HCT116 (cell line): ENCODE measurements at regions not wholly inside any gene's neighbourhood (a gene's known extent, or its start where the extent isn't known, plus 50 kb on each side); places are given as distances from the start of the nearest gene placed in this dataset.

Source experiments
- CEBPB ChIP-seq: IDR thresholded peaks from 2 replicates; pipeline ENCODE4 v1.6.1; 2012; ENCODE audit warnings: low read depth
- EZH2 ChIP-seq: fragments of 200-600 bp; sonication (generic); IDR thresholded peaks from 2 replicates; pipeline ENCODE4 v1.6.1; 2017; ENCODE audit warnings: antibody characterized with exemption, mixed run types
- EZH2phosphoT487 ChIP-seq: fragments of 200-600 bp; IDR thresholded peaks from 2 replicates; pipeline ENCODE4 v1.6.1; 2018; ENCODE audit warnings: antibody characterized with exemption, borderline replicate concordance
- FOSL1 ChIP-seq: IDR thresholded peaks from 2 replicates; pipeline ENCODE4 v1.6.1; 2012; ENCODE audit warnings: low read depth
- POLR2A ChIP-seq: IDR thresholded peaks from 2 replicates; pipeline ENCODE4 v1.7.0; 2011; ENCODE audit warnings: borderline replicate concordance; ENCODE audit not compliant: insufficient read depth, insufficient read length; ENCODE audit errors: extremely low read depth
- POLR2AphosphoS5 ChIP-seq: IDR thresholded peaks from 2 replicates; pipeline ENCODE4 v1.6.1; 2011; ENCODE audit warnings: mild to moderate bottlenecking, low read depth, low read length, moderate library complexity
- RAD21 ChIP-seq: IDR thresholded peaks from 2 replicates; pipeline ENCODE4 v1.6.1; 2012; ENCODE audit warnings: low read depth, mild to moderate bottlenecking
- SP1 ChIP-seq: IDR thresholded peaks from 2 replicates; pipeline ENCODE4 v1.6.1; 2012; ENCODE audit warnings: low read depth
- TCF7L2 ChIP-seq: IDR thresholded peaks from 2 replicates; pipeline ENCODE4 v1.7.0; 2011; ENCODE audit warnings: borderline replicate concordance, inconsistent platforms; ENCODE audit not compliant: insufficient read depth, insufficient read length; ENCODE audit errors: extremely low read depth
- TF ChIP-seq, protein P1 (sequence below), 3 experiments: fragments of 200-600 bp in 1 of 3; sonication (generic) in 1 of 3; IDR thresholded peaks in 2 of 3; conservative IDR thresholded peaks in 1 of 3; 2 replicates each; pipeline ENCODE4 v1.5.1; 2012 to 2017; ENCODE audit warnings: low read depth in 2 of 3, low read length in 2 of 3, antibody characterized with exemption in 1 of 3, borderline replicate concordance in 1 of 3, control low read depth in 1 of 3, mild to moderate bottlenecking in 1 of 3, mixed read lengths in 1 of 3, mixed run types in 1 of 3, moderate library complexity in 1 of 3; ENCODE audit not compliant: insufficient read depth in 1 of 3
- TF ChIP-seq, protein P2 (sequence below): IDR thresholded peaks from 2 replicates; pipeline ENCODE4 v1.6.1; 2012; ENCODE audit warnings: low read depth
- TF ChIP-seq, protein P3 (sequence below): IDR thresholded peaks from 2 replicates; pipeline ENCODE4 v1.6.1; 2012
- TF ChIP-seq, protein P4 (sequence below): IDR thresholded peaks from 2 replicates; pipeline ENCODE4 v1.6.1; 2012

DNA sequence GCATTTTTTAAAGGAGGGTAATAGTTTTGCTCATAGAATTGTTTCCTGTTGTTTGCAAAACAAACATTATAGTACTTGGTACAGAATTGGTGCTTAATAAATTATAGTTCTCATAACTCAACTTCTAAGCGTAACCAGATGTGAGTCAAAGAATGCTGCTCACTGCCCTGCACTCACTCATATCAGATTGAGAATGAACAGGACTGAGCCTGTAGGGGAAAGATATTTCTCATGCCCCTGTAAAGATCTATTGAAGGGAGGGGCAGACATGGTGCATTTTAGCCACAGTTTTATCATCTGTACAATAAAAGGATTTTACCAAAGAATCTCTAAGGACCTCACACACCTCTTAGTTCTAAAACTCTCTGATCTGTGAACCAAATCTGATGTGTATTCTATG, 358.5 kb downstream of the SEC16B start:
- TF ChIP-seq, protein P1, sequence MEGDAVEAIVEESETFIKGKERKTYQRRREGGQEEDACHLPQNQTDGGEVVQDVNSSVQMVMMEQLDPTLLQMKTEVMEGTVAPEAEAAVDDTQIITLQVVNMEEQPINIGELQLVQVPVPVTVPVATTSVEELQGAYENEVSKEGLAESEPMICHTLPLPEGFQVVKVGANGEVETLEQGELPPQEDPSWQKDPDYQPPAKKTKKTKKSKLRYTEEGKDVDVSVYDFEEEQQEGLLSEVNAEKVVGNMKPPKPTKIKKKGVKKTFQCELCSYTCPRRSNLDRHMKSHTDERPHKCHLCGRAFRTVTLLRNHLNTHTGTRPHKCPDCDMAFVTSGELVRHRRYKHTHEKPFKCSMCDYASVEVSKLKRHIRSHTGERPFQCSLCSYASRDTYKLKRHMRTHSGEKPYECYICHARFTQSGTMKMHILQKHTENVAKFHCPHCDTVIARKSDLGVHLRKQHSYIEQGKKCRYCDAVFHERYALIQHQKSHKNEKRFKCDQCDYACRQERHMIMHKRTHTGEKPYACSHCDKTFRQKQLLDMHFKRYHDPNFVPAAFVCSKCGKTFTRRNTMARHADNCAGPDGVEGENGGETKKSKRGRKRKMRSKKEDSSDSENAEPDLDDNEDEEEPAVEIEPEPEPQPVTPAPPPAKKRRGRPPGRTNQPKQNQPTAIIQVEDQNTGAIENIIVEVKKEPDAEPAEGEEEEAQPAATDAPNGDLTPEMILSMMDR (IDR thresholded peaks at IDR 0.05 in 2 of 3, conservative IDR thresholded peaks at IDR 0.05 in 1 of 3; ENCODE audit: borderline replicate concordance in 1 of 3, insufficient read depth in 1 of 3, low read depth in 2 of 3, low read length in 2 of 3), result no peak
- TF ChIP-seq TCF7L2, result no peak
- TF ChIP-seq EZH2phosphoT487, result no peak
- no peak for TF ChIP-seq EZH2
- TF ChIP-seq, protein P2, sequence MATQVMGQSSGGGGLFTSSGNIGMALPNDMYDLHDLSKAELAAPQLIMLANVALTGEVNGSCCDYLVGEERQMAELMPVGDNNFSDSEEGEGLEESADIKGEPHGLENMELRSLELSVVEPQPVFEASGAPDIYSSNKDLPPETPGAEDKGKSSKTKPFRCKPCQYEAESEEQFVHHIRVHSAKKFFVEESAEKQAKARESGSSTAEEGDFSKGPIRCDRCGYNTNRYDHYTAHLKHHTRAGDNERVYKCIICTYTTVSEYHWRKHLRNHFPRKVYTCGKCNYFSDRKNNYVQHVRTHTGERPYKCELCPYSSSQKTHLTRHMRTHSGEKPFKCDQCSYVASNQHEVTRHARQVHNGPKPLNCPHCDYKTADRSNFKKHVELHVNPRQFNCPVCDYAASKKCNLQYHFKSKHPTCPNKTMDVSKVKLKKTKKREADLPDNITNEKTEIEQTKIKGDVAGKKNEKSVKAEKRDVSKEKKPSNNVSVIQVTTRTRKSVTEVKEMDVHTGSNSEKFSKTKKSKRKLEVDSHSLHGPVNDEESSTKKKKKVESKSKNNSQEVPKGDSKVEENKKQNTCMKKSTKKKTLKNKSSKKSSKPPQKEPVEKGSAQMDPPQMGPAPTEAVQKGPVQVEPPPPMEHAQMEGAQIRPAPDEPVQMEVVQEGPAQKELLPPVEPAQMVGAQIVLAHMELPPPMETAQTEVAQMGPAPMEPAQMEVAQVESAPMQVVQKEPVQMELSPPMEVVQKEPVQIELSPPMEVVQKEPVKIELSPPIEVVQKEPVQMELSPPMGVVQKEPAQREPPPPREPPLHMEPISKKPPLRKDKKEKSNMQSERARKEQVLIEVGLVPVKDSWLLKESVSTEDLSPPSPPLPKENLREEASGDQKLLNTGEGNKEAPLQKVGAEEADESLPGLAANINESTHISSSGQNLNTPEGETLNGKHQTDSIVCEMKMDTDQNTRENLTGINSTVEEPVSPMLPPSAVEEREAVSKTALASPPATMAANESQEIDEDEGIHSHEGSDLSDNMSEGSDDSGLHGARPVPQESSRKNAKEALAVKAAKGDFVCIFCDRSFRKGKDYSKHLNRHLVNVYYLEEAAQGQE, result no peak
- no peak for TF ChIP-seq POLR2A
- no peak for TF ChIP-seq POLR2AphosphoS5
- TF ChIP-seq FOSL1, result no peak
- no peak for TF ChIP-seq SP1
- TF ChIP-seq, protein P3, sequence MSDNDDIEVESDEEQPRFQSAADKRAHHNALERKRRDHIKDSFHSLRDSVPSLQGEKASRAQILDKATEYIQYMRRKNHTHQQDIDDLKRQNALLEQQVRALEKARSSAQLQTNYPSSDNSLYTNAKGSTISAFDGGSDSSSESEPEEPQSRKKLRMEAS, result no peak
- TF ChIP-seq CEBPB, result no peak
- no peak for TF ChIP-seq RAD21
- TF ChIP-seq, protein P4, sequence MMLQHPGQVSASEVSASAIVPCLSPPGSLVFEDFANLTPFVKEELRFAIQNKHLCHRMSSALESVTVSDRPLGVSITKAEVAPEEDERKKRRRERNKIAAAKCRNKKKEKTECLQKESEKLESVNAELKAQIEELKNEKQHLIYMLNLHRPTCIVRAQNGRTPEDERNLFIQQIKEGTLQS, result no peak
